Embryonic facial prominence (tissue), 1 donor: ENCODE measurements at regions not wholly inside any gene's neighbourhood (a gene's known extent, or its start where the extent isn't known, plus 50 kb on each side); places are given as distances from the start of the nearest gene placed in this dataset.
"Not testable (repeated sequence)": the region's sequence is repeated elsewhere in the genome, so short reads cannot be mapped to it uniquely, and the experiment has no call there.

Source experiments
- DNase-seq: peaks from one replicate; pipeline ENCODE4 v3.0.0-alpha.2; 2016; ENCODE audit errors: extremely low spot score

GRCh38 chr5:2151301-2151888 is 268.7 kb upstream of the IRX4 start:
- DNase-seq = not testable (repeated sequence)

GRCh38 chr5:2149195-2149539 is 266.4 kb upstream of the IRX4 start:
- DNase-seq = no peak

GRCh38 chr5:2148312-2149194 is 265.8 kb upstream of the IRX4 start:
- DNase-seq = no peak

GRCh38 chr5:2147504-2148311 is 265.0 kb upstream of the IRX4 start:
- no peak for DNase-seq

- no peak for DNase-seq
Observed at GRCh38 chr5:2143646-2144353, 261.1 kb upstream of the IRX4 start.

GRCh38 chr5:2143088-2143487 is 260.4 kb upstream of the IRX4 start:
- no peak for DNase-seq

GRCh38 chr5:2142456-2142954 is 259.8 kb upstream of the IRX4 start:
- DNase-seq = no peak

GRCh38 chr5:2141254-2142000 is 258.7 kb upstream of the IRX4 start:
- no peak for DNase-seq

- DNase-seq = no peak
Observed at GRCh38 chr5:2140501-2141175, 257.9 kb upstream of the IRX4 start.

- DNase-seq = no peak
Observed at GRCh38 chr5:2139478-2139877, 256.8 kb upstream of the IRX4 start.

- no peak for DNase-seq
Observed at GRCh38 chr5:2138896-2139295, 256.2 kb upstream of the IRX4 start.

- no peak for DNase-seq
Observed at GRCh38 chr5:2137444-2138050, 254.8 kb upstream of the IRX4 start.

GRCh38 chr5:2136728-2137333 is 254.1 kb upstream of the IRX4 start:
- DNase-seq = no peak

GRCh38 chr5:2135833-2136232 is 253.1 kb upstream of the IRX4 start:
- no peak for DNase-seq

GRCh38 chr5:2135354-2135753 is 252.6 kb upstream of the IRX4 start:
- no peak for DNase-seq

- DNase-seq = no peak
Observed at GRCh38 chr5:2134543-2135292, 252.0 kb upstream of the IRX4 start.

GRCh38 chr5:2133936-2134335 is 251.2 kb upstream of the IRX4 start:
- DNase-seq = no peak

GRCh38 chr5:2133080-2133479 is 250.4 kb upstream of the IRX4 start:
- no peak for DNase-seq

- DNase-seq = no peak
Observed at GRCh38 chr5:2132497-2132847, 249.7 kb upstream of the IRX4 start.
